NCI-H2196 (cell line): ENCODE measurements at regions not wholly inside any gene's neighbourhood (a gene's known extent, or its start where the extent isn't known, plus 50 kb on each side); places are given as distances from the start of the nearest gene placed in this dataset.
A peak's percentile ranks its signal among the peaks of the same experiment; 100 is the strongest.

Source experiments
- DNase-seq: peaks from one replicate; lab custom pipeline; 2025; ENCODE audit not compliant: unreplicated experiment; lab: John Stamatoyannopoulos, UW

DNA sequence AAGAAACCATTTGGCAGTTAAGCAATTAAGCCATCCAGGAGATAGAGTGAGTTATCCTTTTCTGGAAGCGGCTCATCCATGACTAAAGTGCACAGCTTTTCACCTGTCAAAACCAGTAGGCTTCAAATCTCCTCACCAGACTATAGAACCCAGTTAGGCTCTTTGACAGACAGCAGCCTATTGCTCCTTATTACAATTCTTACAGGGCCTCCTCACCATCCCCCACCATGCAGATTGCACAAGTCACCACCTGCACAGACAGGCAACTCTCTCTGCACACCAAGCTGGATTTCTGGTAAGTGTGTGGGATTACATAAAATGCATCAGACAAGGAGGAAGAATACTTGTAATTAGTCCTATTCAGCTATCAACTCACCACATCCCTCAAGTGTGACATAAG lies 301.6 kb downstream of the SNX13 start:
- DNase-seq = no peak

DNA sequence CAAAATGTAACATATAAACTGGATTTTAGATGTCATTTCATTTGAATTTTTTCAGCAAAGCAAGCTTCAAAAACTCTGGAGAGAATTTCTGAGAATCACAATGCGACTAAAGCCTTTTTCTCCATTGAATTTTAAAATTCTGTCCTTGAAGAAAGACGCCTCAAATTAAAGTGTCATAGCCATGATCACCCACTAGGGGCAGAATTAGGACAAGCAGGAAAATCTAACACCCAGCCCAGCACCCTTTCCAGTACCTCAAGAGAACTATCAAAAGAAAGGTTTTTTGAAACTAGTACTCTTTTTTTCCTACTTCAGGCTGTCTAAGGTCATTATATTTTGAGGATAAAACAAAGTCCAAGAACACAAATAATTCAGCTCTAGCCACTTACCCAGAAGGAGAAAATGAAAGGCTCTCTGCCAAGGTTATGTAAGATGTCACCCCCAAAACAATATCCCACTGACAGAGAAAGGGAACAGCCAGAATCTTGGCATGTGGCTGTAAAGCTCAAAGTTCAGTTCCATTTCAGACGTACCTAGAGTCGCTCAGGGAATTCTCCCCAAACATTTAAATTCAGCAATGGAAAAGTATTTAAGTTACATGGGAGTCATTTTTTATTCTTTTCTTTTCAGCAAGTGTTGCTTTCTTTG lies 299.4 kb downstream of the SNX13 start:
- peak; percentile 8 for DNase-seq

DNA sequence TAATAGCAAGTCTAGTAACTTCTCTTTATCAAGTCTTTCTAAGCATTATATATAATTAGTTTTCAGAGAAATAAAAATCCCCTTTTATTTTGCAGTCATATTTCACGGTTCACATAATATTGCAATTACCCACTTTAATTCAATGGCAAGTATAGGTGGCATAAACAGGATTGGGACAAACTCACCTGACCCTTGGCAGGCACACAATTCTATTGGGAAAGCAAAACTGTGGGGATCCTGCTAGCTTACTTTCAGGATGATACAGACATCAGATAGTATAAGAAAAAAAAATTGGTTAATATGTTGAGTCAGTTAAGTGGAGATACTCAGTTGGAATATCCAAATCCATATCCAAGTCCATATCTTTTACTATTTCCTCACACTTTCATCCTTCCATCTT lies 294.8 kb downstream of the SNX13 start:
- DNase-seq = no peak

DNA sequence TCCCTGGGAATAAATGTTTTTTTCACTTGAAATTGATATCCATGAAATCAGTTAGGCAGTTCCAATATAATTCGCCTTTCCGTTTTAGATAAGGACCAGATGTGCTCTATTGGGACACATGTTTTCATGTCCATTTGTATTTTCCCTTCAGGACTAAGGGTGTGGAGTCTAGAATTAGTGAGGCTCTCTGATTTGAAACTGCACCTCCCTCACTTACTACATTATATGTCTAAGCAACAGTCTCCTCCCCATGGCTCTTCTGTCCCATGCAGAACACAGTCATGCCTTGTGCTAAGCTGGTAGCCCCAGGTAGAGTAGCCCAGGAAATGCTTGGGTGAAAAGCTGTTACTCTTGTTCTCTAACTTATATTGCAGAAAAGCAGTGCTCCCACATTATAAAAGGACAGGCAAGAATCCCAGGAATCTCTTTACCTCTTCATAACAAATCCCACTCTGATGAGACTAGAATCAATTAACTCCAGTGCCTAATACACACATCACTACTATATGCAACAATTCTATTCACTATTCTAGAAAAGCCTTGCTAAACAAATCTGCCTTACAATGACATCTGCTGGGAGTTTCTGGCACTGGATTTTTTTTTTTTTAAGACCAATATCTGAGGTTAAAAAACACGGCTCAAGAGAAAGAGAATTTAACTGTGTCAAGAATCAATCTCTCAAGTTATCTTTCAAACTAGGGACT lies 293.9 kb downstream of the SNX13 start:
- no peak for DNase-seq

DNA sequence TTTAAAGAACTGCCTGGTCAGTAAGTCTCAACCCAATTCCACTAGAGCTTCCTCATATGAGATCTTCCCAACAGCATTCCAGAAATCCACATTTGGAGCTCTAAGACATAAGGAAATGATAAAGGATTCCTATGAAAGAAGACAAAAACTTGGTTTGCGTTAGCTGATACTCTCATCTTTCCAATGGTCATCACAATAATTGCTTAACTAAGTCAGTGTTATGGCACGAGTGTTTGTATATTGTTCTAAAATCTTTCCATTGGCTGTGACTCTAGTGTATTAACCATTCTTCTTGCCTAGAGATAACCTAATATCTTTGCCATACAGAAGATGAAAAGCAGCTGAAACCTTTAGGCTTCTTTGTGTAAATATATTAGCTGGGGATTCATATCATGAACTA lies 289.0 kb downstream of the SNX13 start:
- no peak for DNase-seq

DNA sequence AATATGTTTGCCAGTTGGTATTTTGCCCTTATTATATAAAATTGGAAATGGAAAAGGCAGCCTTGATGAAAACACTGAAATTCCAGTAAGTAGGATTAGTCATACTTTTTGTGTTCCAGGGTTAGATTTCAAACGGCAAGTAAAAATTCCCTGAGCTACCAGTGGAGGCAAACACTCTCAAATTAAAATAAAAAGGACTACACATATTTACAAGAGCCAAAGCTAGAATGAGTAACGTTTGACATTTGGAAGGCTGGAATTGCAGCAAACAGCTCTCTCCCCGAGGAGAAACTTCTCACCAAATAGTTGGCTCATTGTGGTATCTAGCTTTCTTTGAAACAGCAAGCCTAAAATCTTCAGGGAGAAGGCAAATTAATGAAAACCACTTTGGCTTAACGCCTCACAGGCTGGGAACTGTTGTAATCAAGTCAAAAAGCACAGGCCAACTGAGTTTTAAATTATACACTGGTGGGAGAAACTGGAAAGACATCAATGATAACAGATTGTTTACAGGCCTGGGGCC lies 288.4 kb downstream of the SNX13 start:
- DNase-seq = no peak

DNA sequence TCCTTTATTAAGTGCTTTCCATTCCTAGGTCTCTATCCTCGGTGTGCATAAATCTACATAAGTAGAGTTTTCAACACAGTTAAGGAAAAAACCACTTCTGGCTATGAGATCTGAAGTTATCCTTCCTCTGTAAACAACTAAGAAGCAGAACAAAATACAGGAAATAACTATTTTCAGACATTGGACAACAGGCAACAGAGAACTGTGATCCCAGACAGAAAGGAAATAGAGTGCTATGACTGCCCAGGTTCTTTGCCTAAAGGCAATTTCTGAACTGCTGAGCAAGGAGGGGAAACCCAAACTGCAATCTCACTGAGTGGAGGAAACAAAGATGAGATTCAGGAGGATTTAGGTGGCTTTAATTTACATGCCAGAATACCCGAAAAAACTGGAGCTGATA lies 285.4 kb downstream of the SNX13 start:
- no peak for DNase-seq

DNA sequence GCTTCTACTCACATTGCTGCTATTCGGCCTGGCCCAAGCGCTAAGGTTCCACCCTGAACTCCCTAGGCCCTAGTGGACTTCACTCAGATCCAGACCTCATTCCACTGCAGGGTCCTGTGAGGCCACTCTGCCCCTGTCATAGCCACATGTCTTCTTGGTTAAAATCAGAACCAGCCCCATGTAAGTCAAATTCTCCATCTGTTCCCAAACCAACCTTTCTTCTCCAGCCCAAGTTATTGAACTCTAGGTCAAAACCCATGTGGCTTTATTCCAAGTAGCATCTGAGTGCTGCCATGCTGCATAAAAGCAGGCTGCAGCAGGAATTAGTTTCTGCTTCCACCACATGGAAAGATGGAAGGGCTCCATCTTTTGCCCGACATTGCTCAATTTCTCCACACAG lies 281.2 kb downstream of the SNX13 start:
- DNase-seq = no peak

DNA sequence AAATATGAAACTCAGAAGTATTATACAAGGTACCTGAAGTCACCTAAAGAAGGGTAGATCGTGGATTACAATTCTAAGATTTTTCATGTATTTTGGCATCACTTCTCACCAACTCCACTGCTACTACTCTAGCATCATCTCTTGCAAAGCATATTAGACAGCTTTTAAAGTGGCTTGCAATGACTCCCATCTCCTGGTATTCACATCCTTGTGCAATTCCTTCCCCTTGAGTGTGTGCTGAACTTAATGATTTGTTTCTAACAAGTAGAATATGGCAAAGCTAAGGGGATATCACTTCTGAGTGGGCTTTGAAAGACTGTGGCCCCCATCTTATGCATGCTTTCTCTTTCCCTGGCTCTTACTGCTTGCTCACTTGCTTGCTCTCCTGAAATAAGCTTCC lies 280.2 kb downstream of the SNX13 start:
- no peak for DNase-seq

DNA sequence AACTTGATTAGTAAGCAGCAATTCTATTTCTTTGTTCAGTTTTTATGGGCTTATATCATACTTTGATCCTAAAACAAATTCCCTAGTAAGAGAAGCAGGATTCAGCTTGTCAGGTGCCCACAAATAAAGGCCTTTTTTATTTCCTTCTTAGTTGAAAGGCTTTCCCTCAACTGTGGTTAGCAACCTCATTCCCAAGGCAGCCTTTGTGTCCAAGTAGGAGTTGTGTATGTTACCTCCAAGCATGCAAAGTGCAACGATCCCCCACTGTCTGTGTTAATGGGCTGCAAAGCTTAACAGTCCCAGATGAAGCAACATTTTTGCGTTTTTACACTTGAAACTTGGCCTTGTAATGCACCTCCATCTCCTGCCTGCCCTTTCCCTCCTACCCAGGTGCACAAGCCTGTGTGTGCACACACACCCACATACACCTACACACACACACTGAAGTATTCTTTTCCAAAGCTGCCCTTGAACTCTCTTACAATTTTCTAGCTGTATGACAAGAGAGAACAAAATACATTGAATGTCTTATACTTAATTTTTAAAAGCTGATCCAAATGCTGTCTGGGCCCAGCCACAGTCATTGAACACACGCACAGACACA lies 278.2 kb downstream of the SNX13 start:
- DNase-seq = no peak

DNA sequence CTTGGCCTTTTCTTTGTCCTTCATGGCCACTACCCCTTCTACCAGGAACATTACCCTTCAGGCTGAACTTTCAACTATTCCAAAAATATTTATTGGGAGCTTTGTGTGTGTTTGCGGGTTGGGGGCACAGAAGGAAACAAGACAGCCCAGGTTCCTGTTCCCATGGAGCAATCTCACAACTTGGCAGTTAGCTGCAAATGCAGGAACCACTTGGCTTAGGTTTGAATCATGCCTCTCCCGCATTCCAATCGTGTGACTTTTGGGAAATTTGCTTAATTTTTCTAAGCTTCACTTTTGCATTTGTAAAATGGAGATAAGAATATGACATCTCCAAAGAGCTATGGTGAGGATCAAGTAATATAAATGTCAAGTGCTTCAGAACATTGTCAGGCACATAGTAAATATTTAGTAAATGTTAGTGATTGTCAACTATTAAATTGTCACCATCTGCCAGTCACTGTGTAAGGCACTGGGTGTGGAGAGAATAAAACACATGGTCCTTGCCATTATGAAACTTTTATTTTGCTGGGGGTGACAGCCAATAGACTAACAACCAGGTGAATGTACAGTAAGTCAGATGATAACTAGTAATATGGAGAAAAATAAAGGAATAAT lies 277.1 kb downstream of the SNX13 start:
- no peak for DNase-seq

DNA sequence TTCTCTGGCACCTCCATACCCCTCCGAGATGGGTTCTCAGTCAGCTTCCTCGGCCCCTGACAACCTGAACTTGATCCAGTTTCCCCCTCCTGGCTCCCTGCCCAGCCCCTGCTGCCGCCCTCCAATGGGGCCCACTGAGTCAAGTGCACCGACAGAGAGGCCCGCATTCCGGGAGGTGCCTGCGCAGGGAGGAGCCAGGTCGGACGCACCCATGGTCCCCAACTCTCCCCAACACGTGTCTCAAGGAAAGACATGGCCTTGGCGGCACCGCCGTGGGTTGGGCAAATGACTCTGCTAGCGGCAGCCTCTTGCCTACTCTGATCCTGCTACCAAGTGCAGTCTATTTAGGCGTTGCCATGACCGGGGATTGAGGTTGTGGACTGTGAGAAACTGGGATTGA lies 275.3 kb downstream of the SNX13 start:
- no peak for DNase-seq

DNA sequence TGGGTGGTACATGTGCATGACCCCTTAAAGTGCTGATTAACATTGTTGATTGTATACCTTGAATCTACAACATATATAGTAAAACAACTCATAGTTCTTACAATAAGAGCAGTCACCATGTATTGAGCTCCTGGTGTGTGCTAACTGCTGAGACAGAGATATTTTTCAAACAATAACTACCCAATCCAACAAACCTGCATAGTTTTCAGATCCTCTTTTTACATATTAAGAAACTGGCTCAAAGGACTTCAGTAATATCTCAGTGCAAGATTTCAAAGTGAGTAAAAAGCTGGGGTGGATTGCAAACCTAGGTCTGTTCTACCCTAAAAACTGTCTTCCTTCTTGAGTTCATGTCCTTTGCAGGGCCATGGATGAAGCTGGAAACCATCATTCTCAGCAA lies 272.2 kb downstream of the SNX13 start:
- no peak for DNase-seq

DNA sequence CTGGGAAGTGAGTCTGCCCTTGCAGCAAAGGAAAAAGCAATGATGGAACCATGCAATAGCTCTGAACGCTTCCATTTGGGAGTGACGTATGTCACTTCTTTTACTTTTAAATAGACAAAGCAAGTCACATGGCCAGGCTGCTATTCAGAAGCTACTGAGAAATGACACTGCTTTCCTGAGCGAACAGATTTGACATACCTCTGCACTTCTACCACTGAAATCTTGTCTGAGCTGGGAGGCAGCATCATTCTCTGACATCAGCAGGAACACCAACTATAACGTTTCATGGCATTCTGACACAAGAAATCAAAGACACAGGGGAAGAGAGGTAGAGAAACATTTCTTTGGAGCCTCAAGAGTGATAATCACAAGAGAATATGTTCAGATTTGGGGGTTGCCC lies 271.1 kb downstream of the SNX13 start:
- DNase-seq = no peak

DNA sequence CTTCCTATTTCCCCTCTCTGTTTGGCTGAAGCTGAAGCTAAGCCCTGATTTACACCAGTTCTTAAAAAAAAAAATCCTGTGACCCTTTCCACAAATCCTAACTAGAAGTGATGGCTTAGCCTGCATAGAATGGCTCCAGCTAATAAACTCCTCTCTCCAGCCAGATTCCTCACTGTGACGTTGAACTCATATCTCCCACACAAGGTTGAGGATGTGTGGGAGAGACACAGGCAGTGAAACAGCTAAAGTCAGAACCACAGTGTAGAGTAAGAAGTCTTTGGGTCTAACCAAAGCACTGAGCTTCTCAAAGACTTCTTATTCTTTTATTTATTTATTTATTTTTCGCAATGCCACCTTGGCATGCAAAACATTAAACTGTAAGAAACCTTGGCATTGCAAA lies 268.3 kb downstream of the SNX13 start:
- no peak for DNase-seq

DNA sequence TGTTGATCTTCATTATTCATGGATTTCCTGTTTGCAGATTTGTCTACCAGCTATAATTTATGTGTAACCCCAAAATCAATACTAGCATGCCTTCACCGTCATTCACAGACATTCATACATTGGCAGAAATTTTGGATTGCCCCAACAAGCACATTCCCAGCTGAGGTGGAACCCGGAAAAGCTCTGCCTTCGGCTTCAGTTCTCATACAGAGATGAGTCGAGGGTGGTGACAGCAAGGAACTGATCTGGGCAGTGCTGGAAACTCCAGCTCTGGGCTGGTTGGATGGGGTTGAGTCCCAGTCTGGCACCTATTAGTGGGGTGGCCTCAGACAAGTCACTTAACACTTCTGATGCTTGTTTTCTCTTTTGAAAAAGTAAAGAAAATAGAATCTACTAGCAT lies 267.5 kb downstream of the SNX13 start:
- DNase-seq = no peak

DNA sequence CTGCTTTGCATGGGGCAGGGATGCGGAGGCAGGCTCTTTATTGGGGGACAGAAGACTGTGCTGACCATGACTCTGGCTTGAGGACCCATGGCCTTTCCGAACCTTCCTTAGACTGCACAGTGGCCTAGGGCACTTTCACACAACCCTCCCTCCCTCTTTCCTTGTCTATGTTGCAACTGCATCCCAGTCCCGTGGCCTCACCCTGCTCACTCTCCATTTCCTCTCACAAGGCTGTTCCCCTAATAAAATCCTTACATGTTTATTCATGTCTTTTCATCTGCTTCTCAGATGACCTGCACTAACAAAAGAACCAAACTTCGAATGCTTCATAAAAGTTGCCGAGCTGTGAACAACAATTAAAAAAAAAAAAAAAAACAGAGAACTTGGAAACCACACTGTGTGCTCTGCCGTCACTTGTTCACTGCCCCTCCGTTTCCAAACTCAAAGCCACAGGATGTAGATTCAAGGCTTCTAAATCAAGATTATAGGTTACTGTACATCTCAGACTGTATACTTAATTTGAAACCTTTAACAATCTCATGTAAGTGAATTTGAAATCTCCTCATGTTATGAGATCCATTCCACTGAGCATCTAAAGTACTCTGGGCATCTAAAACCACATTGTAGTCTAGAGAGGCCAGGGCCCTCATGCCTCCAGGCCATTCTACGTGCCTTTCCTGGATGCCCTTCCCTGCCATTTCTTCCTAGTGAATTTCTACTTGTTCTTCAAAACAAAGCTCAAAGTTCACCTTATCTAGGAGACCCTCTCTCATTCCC lies 265.9 kb downstream of the SNX13 start:
- no peak for DNase-seq

DNA sequence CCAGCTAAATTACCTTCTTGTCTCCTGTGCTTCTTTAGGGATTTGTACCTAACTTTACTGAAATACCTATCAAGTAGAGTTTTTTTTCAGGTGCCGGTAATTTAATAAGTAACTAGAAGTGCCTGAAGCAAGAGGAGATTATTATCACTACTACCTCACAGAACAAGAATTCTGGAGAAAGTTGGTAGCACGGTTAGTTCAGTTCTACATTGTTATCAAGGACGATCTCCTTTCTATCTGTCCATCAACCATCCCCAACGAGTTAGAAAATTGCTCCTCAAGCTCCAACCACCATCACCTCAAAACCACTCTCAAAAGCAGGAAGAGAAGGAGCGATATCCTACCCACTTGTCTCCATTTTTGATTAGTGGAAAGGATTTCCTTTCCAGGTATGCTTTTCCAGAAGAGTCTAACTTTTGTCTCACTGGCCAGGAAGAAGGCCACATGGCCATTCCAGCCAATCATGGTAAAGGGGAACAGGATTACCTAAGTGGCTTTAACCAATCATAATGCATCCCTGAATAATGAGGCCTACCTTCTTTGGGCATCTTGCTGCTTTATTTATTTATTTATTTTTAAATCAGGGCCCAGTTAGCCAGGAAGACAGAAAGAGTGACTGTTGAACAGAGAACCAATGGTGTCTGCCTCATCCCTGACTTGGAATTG lies 265.2 kb downstream of the SNX13 start:
- no peak for DNase-seq

DNA sequence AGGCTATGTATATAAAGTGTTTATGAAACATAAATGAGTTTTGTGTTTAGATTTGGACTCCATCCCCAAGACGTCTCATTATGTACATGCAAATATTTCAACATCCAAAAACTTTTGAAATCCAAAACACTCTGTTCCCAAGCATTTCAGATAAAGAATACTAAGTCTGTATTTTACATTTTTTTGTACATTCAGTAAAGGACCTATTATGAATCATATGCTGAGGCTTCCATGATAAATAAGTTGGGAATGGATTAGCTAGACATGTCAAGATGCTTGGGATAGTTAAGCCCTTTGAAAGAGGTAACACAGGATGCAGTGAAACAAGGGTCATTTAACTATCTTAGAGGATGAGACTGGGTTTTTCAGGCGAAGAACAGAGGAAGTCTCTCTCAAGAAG lies 262.9 kb downstream of the SNX13 start:
- no peak for DNase-seq

DNA sequence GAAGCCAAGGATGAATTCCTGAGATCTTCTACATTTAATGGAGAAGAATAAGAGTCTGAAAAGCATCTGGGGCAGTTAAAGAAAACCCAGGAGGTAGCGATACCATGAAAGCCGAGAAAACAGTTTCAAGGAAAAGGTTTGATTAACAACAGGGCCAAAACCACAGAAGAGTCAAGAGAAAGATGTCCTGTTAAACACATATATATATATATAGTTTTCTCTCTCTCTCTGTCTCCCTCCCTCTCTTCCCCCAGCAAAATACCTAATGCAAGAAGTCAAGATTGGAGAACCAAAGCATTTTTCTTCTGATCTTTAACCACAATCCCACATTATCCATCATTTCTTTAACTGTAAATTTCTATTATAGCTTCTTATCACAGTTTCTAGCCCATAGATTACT lies 261.4 kb downstream of the SNX13 start:
- no peak for DNase-seq

DNA sequence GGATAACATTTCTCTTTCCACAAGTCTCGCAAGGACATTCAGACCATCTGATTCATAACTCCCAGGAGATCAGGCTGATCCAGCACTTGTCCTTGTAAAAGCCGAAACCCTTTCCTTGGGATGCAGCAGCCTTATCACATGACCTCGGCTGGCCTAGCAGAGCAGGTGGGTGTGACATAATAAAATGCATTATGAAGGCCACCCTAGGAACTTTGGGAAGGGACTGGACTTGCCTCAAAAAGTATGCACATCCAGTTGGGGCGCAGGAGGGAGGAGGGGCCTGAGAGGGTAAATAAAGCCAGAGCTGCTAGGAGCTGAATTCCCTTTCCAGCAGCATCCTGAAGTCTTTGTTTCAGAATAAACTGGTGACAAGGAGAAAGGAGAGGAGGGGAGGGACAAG lies 260.8 kb downstream of the SNX13 start:
- no peak for DNase-seq
